Astrocyte (in vitro differentiated cells and primary cell): ENCODE measurements at regions not wholly inside any gene's neighbourhood (a gene's known extent, or its start where the extent isn't known, plus 50 kb on each side); places are given as distances from the start of the nearest gene placed in this dataset.
"Not testable (repeated sequence)": the region's sequence is repeated elsewhere in the genome, so short reads cannot be mapped to it uniquely, and the experiment has no call there.

Experiments used
- CTCF ChIP-seq: IDR thresholded peaks from 2 replicates; pipeline ENCODE4 v1.5.1; 2011; ENCODE audit warnings: low read depth, mild to moderate bottlenecking, inconsistent platforms, low read length, moderate library complexity; ENCODE audit not compliant: insufficient read depth
- EZH2 ChIP-seq: IDR thresholded peaks from 2 replicates; pipeline ENCODE4 v1.6.1; 2012; ENCODE audit warnings: mild to moderate bottlenecking, low read length, inconsistent platforms; ENCODE audit not compliant: insufficient read depth

GRCh38 chr1:83180621-83181020, 818.3 kb downstream of the TTLL7 start:
- TF ChIP-seq CTCF, EZH2: not testable (repeated sequence)
